Coronary artery (tissue), 2 donors: ENCODE measurements at regions not wholly inside any gene's neighbourhood (a gene's known extent, or its start where the extent isn't known, plus 50 kb on each side); places are given as distances from the start of the nearest gene placed in this dataset.

Experiments
- DNase-seq: peaks from one replicate; pipeline ENCODE4 v3.0.0-alpha.2; 2017; ENCODE audit warnings: low spot score
- H3K27ac ChIP-seq, 2 donors: fragments of 200-600 bp; sonication (generic); one replicate each; pipeline ENCODE4 v1.5.1; 2016 to 2019
- H3K4me3 ChIP-seq: fragments of 200-600 bp; sonication (generic); 2 replicates; pipeline ENCODE4 v1.5.1; 2016; ENCODE audit warnings: mild to moderate bottlenecking, moderate library complexity
- TF ChIP-seq, protein P1 (sequence below): fragments of 200-600 bp; sonication (generic); IDR thresholded peaks from one replicate; pipeline ENCODE4 v1.5.1; 2019; ENCODE audit warnings: antibody characterized with exemption

DNA sequence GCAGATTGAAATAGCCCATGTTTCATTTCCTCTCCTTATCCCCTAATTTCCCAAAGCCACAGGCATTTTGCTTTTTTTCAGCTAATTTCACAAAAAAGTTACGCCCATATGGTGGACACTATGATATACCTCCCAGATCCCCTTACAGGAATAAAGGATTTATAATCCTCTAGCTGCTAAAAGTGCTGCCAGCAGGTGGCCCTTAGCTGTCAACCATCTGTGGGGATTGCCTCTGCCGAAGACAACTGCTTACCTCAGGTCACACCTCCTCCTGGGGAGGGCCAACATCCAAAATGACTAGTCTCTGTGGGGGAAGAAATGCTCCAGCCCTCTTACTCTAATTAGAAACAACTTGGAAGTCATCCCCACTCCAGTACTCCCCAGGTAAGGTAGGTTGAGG lies 61.0 kb upstream of the EPB41L3 start:
- Histone ChIP-seq H3K27ac (no peak overlapping the region), H3K4me3 (no peak overlapping the region)
- TF ChIP-seq, protein P1, sequence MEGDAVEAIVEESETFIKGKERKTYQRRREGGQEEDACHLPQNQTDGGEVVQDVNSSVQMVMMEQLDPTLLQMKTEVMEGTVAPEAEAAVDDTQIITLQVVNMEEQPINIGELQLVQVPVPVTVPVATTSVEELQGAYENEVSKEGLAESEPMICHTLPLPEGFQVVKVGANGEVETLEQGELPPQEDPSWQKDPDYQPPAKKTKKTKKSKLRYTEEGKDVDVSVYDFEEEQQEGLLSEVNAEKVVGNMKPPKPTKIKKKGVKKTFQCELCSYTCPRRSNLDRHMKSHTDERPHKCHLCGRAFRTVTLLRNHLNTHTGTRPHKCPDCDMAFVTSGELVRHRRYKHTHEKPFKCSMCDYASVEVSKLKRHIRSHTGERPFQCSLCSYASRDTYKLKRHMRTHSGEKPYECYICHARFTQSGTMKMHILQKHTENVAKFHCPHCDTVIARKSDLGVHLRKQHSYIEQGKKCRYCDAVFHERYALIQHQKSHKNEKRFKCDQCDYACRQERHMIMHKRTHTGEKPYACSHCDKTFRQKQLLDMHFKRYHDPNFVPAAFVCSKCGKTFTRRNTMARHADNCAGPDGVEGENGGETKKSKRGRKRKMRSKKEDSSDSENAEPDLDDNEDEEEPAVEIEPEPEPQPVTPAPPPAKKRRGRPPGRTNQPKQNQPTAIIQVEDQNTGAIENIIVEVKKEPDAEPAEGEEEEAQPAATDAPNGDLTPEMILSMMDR: no peak
- DNase-seq: no peak

DNA sequence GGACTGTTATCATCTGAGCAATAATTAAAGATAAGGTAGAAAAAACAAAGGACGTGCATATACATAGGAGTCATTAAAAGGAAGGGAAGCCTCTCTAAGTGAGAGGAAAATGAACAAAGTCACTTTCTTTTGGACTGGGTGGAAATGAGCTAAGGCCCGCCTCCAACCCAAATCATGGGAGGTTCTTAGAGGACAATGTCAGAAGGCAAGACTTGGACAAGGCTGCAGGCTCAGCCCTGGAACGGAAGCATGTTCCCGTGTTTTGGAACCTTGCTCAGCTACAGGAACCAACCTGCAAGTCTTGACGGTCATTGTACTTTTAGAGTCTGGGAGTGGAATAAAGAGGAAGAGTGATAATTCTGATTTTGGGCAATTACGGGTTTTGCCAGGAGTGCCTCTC lies 59.4 kb upstream of the EPB41L3 start:
- no peak for DNase-seq
- TF ChIP-seq, protein P1: no peak
- Histone ChIP-seq H3K27ac (no peak overlapping the region), H3K4me3 (no peak overlapping the region)

GRCh38 chr18:5601188-5601624 lies 57.4 kb upstream of the EPB41L3 start:
- no peak for DNase-seq
- no peak overlapping the region for H3K27ac ChIP-seq
- no peak overlapping the region for H3K4me3 ChIP-seq

DNA sequence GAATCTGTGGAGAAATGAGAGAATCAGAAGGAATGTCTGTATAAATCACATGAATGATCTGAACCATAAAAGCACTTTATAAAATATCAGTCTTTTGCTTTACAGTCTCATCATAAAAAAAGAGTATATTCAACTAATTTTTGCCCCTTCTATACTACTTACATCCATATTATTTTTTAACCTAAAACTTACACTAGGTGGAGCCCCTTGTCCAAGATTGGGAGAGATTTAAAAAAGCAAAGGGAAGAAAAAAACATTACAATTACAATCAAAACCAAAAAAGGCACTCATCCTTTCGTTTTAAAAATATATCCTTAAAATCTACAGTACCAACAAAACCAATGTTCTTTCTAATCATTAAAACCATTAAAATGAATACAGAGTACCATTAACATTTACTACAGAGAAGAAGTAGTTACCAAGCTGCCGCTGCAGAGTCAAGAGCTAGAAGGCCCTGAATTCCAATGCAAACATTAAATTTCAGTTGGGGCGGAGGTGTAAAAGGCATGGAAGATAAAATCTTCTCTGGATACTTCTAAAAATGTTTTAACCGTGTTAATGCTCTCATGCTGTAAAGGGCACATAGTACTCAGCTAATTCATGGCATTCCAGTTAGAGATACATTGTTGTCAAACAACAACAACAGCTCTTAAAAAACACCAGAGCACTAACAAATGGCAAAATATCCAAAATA lies 56.7 kb upstream of the EPB41L3 start:
- no peak overlapping the region for H3K27ac ChIP-seq
- TF ChIP-seq, protein P1: no peak
- no peak overlapping the region for H3K4me3 ChIP-seq
- no peak for DNase-seq

More at GRCh38 chr18:5601188-5601624, 57.4 kb upstream of the EPB41L3 start:
- TF ChIP-seq, protein P1: no peak

GRCh38 chr18:5596585-5596984 lies 52.8 kb upstream of the EPB41L3 start:
- H3K4me3 ChIP-seq: no peak overlapping the region
- DNase-seq: no peak
- no peak overlapping the region for H3K27ac ChIP-seq
- TF ChIP-seq, protein P1: no peak
